ENCODE measurements at regions not wholly inside any gene's neighbourhood (a gene's known extent, or its start where the extent isn't known, plus 50 kb on each side); places are given as distances from the start of the nearest gene placed in this dataset.

DNA sequence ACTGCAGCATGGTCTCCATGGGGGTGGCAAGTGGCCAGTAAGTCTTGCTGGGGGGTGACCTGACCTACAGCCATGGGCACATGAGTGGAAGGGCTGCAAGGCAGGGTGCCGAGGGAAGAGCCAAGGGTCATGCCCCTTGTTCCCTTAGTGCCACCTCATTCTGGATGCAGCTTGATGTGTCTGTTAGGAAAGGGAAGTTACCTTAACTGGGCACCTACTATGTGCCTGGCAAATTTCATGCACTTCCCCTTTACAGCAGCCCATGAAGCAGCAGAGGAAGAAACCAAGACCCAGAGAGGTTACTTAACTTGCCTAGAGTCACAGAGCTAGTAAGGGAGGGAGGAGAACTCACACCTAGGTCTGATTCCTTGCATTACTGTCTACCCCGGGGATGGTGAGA, 174.0 kb downstream of the MRPL14 start:
- no peak for DNase-seq (ENCODE audit: low read depth in 4 of 4, low spot score in 3 of 4)

DNA sequence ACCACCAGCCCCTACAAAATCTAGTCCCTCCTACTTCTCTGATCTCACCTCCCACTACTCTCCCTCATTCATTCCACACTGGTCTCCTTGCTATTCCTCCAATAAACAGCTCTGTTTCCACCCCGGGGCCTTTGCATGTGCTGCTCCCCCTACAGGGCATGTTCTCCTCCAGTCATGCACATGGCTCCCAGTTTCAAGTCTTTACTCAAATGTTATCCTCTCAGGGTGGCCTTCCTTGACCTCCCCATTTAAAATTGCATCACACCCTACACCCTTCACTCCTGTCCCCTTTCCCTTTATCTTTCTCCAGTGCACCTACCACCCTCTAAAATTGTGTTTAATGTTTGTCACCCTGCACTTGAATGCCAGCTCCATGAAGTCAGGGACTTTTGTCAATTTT, 174.5 kb downstream of the MRPL14 start:
- DNase-seq (ENCODE audit: low read depth in 4 of 4, low spot score in 3 of 4): no peak

GRCh38 chr6:43951756-43952675, 175.2 kb downstream of the MRPL14 start:
- DNase-seq (ENCODE audit: low read depth in 4 of 4, low spot score in 3 of 4): no peak

- no peak for DNase-seq (ENCODE audit: low read depth in 4 of 4, low spot score in 3 of 4)
Measured at GRCh38 chr6:43951063-43951755, 176.0 kb downstream of the MRPL14 start.

DNA sequence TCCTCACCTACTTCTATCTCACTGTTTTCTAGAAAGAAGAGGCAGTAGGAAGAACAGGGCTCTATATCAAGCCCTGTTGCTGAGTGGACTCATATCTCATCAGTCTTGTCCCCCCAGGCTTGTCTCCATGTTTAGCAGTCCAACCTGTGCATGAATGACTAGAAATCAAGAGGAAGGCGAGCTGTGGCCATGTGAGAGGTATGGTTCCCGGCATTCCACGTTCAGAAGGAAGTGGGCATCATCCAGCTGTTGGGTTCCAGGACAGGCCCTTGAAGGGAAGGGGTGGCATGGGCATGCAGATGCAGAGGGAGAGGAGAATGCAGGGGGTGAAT, 176.6 kb downstream of the MRPL14 start:
- no peak for DNase-seq (ENCODE audit: low read depth in 4 of 4, low spot score in 3 of 4)

- DNase-seq (ENCODE audit: low read depth in 4 of 4, low spot score in 3 of 4): no peak
Measured at GRCh38 chr6:43950051-43950605, 177.1 kb downstream of the MRPL14 start.

- no peak for DNase-seq (ENCODE audit: low read depth in 4 of 4, low spot score in 3 of 4)
Measured at GRCh38 chr6:43949551-43949991, 177.7 kb downstream of the MRPL14 start.

GRCh38 chr6:43948527-43949485, 178.4 kb downstream of the MRPL14 start:
- DNase-seq (ENCODE audit: low read depth in 4 of 4, low spot score in 3 of 4): no peak

DNA sequence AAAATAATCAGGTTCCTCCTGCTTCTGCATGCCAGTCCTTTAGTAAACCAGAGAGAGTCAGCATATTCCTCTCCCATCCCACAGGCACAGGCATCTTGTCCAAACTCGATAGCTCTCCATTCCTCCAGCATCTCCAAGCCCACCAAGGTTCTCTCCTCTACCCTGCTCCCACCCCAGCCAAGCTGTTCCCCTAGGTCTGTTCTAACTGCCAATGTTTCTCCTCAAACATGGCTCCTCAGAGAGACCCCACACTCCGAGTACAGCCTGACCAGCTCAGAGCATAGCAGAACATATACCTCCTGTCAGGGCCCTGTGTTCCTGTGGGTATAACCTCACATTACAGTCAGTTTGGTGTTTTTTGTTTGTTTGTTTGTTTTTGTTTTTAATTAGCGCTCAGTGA, 177.8 kb downstream of the VEGFA start:
- no peak for DNase-seq (ENCODE audit: low read depth in 4 of 4, low spot score in 3 of 4)

GRCh38 chr6:43946641-43947363, 176.8 kb downstream of the VEGFA start:
- DNase-seq (ENCODE audit: low read depth in 4 of 4, low spot score in 3 of 4): no peak

DNA sequence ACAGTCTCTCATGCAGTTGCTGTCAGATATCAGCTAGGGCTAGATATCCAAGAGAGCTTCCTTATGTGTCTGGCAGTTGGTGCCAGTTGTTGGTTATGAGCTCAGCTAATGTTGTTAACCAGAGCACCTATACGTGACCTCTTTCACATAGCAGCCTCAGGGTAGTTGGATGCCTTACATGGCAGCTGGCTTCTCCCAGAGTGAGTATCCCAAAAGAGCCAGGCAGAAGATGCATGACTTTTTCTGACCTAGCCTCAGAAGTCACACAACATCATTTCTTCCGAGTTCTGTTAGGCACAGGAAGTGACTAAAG, 175.7 kb downstream of the VEGFA start:
- no peak for DNase-seq (ENCODE audit: low read depth in 4 of 4, low spot score in 3 of 4)

DNA sequence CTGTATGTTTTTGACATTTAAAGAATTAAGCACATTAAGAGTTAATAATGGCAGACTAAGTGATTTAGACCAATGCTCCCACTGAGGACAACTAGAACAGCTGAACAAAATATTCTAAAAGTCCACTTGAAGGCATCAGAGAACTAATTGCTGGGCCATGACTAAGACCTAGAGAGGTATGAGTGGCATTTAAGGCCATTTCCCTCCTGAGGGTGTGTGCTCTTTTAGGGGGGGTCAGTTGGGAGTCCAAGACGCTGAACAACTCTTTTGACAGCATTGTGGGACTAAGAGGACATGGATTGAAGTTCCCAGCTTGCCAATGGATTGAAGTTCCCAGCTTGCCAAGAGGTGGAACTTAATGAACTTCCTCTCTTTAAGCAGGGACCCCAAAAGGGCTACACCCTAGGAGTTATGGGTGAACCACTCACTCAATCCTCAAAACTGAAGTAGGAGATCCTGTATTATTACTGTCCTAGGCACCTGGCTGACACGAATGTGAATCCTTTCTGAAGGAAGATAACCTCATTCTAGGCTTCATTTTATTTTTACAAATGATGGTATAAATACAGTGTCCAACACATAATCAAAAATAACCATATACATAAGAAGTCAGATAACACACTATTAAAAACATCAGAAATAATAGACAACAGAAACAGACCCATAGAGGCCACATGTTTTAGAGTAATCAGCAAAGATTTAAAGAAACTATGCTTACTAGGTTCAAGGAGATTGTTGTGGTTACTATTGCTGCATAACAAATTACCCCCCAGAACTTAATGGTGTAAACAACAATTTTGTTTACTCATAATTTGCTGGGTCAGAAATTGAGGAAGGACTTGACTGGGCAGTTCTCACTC, 175.1 kb downstream of the VEGFA start:
- no peak for DNase-seq (ENCODE audit: low read depth in 4 of 4, low spot score in 3 of 4)

- DNase-seq (ENCODE audit: low read depth in 4 of 4, low spot score in 3 of 4): no peak
Measured at GRCh38 chr6:43943781-43944250, 173.8 kb downstream of the VEGFA start.

DNA sequence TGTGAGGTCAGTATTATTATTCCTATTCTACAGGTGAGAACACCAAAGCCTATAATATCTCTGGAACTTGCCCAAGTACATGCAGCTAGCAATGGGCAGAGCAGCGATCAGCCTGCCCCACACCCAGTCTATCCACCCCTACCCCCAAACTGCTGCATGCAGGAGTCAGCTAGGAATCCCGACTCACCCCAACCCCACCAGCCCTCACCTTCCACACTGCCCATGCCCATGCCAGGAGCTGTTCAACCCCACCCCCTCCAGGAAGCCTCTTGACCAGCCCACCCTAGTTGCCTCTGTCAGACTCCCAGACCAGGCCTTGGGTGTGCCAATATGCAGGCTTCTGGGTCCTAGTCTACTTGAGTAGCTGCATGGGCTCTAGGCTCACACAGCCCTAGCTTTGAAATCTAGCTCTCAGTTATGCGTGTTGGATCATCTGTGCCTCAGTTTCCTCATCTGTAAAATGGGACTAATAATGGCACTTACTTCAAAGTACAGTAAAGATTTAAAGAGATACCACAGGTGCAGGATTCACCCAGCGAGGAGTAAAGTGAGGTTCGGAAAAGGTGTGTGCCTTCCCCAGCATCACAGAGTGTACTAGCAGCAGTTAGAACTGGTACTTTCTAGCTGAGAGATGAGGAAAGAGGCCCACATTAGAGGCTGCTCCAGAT, 173.2 kb downstream of the VEGFA start:
- no peak for DNase-seq (ENCODE audit: low read depth in 4 of 4, low spot score in 3 of 4)

DNA sequence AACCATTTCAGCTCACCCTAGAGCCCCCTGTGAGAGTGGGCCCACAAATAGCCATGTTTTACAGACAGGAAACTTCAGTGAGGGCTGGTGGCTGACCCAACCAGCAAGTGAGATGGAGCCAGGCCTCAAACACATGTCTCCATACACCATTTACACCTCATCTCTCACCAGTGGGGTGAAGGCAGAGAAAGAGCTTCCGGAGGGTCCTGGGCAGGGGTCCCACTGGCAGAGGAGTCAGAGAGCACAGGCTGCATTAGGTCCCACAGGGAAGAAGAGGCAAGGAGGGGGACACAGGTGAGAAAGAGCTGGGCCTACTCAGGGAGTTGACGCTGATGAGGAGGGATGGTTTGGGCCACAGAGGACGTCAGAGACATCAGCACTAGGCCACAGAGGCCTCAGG, 172.6 kb downstream of the VEGFA start:
- no peak for DNase-seq (ENCODE audit: low read depth in 4 of 4, low spot score in 3 of 4)

- no peak for DNase-seq (ENCODE audit: low read depth in 4 of 4, low spot score in 3 of 4)
Measured at GRCh38 chr6:43942011-43942442, 172.0 kb downstream of the VEGFA start.

GRCh38 chr6:43941174-43941573, 171.2 kb downstream of the VEGFA start:
- no peak for DNase-seq (ENCODE audit: low read depth in 4 of 4, low spot score in 3 of 4)

- no peak for DNase-seq (ENCODE audit: low read depth in 4 of 4, low spot score in 3 of 4)
Measured at GRCh38 chr6:43940393-43941087, 170.5 kb downstream of the VEGFA start.
